HEK293 (cell line): ENCODE measurements at regions not wholly inside any gene's neighbourhood (a gene's known extent, or its start where the extent isn't known, plus 50 kb on each side); places are given as distances from the start of the nearest gene placed in this dataset.

Source experiments
- CTCF ChIA-PET: fragments of 350-600 bp; formaldehyde crosslinking; extraction: SDS; loops from one replicate; lab custom pipeline; 2021; ENCODE audit warnings: antibody characterized with exemption; lab: Yijun Ruan, JAX
- POLR2A ChIA-PET: fragments of 300-600 bp; formaldehyde crosslinking; extraction: SDS; loops from one replicate; lab custom pipeline; 2020; ENCODE audit warnings: antibody characterized with exemption, inconsistent platforms; lab: Yijun Ruan, JAX
- H3K27ac ChIP-seq: fragments of 200-500 bp; sonication (Bioruptor generic); 2 replicates; pipeline ENCODE4 v1.5.1; 2014; ENCODE audit warnings: low read depth, low read length, control low read depth, inconsistent platforms; ENCODE audit errors: extremely low read depth
- H3K36me3 ChIP-seq, 2 experiments: fragments of 200-500 bp in 1 of 2; sonication (Bioruptor generic) in 1 of 2; 1 replicate in 1 of 2; 2 replicates in 1 of 2; pipeline ENCODE4 v1.5.1; 2014 to 2017; ENCODE audit warnings: inconsistent platforms in 2 of 2, low read length in 2 of 2; ENCODE audit not compliant: control insufficient read depth in 2 of 2, insufficient read depth in 1 of 2
- H3K4me1 ChIP-seq: fragments of 200-500 bp; sonication (Bioruptor generic); 2 replicates; pipeline ENCODE4 v1.5.1; 2014; ENCODE audit warnings: mild to moderate bottlenecking, low read length, inconsistent platforms; ENCODE audit not compliant: control insufficient read depth, insufficient read depth
- H3K4me3 ChIP-seq: 2 replicates; pipeline ENCODE4 v1.5.1; 2011; ENCODE audit warnings: low read depth, mild to moderate bottlenecking, control low read depth, low read length, moderate library complexity
- H3K9me3 ChIP-seq: fragments of 200-500 bp; sonication (Bioruptor generic); 2 replicates; pipeline ENCODE4 v1.5.1; 2014; ENCODE audit warnings: low read depth, low read length, inconsistent platforms; ENCODE audit not compliant: control insufficient read depth, insufficient read depth
- PRDM1 ChIP-seq: fragments of 450-650 bp; formaldehyde crosslinking; IDR thresholded peaks from 2 replicates; pipeline ENCODE4; 2016; ENCODE audit warnings: missing biosample characterization, missing genetic modification characterization
- ZNF16 ChIP-seq: fragments of 450-650 bp; formaldehyde crosslinking; IDR thresholded peaks from 2 replicates; pipeline ENCODE4 v1.5.1; 2016; ENCODE audit warnings: low read depth, missing biosample characterization, missing genetic modification characterization
- ZNF2 ChIP-seq: fragments of 450-650 bp; formaldehyde crosslinking; IDR thresholded peaks from 2 replicates; pipeline ENCODE4 v1.5.1; 2016; ENCODE audit warnings: missing biosample characterization, missing genetic modification characterization
- ZNF274 ChIP-seq, 2 experiments: fragments of 200-500 bp in 1 of 2; fragments of 450-650 bp in 1 of 2; sonication (Bioruptor generic) in 1 of 2; formaldehyde crosslinking in 1 of 2; IDR thresholded peaks; 2 replicates each; pipeline versions ENCODE4 v1.5.1 to v1.6.1; 2014 to 2016; ENCODE audit warnings: borderline replicate concordance in 1 of 2, inconsistent platforms in 1 of 2, low read length in 1 of 2, missing biosample characterization in 1 of 2, missing genetic modification characterization in 1 of 2
- ZNF426 ChIP-seq: fragments of 450-650 bp; formaldehyde crosslinking; IDR thresholded peaks from 2 replicates; pipeline ENCODE4 v1.5.1; 2017; ENCODE audit warnings: missing biosample characterization, missing genetic modification characterization, mild to moderate bottlenecking, inconsistent platforms, moderate library complexity
- ZNF433 ChIP-seq: fragments of 450-650 bp; formaldehyde crosslinking; IDR thresholded peaks from 2 replicates; pipeline ENCODE4 v1.5.1; 2016; ENCODE audit warnings: missing biosample characterization, missing genetic modification characterization, low read depth
- ZNF473 ChIP-seq: fragments of 450-650 bp; formaldehyde crosslinking; IDR thresholded peaks from 2 replicates; pipeline ENCODE4 v1.5.1; 2017; ENCODE audit warnings: missing biosample characterization, missing genetic modification characterization
- ZNF549 ChIP-seq: fragments of 450-650 bp; IDR thresholded peaks from 2 replicates; pipeline ENCODE4 v1.5.1; 2018; ENCODE audit warnings: missing biosample characterization, missing genetic modification characterization, mild to moderate bottlenecking, inconsistent platforms, moderate library complexity
- ZNF560 ChIP-seq: fragments of 450-650 bp; formaldehyde crosslinking; IDR thresholded peaks from 2 replicates; pipeline ENCODE4 v1.5.1; 2017; ENCODE audit warnings: missing biosample characterization, missing genetic modification characterization, borderline replicate concordance
- ZNF777 ChIP-seq: fragments of 450-650 bp; formaldehyde crosslinking; IDR thresholded peaks from 2 replicates; pipeline ENCODE4 v1.5.1; 2017; ENCODE audit warnings: missing biosample characterization, missing genetic modification characterization, borderline replicate concordance
- TF ChIP-seq, protein P1 (sequence below): fragments of 450-650 bp; formaldehyde crosslinking; IDR thresholded peaks from 2 replicates; pipeline ENCODE4 v1.5.1; 2016; ENCODE audit warnings: missing biosample characterization, missing genetic modification characterization
- TF ChIP-seq, protein P2 (sequence below): fragments of 450-650 bp; IDR thresholded peaks from 2 replicates; pipeline ENCODE4 v1.5.1; 2018; ENCODE audit warnings: missing biosample characterization, missing genetic modification characterization
- TF ChIP-seq, protein P3 (sequence below): fragments of 450-650 bp; formaldehyde crosslinking; IDR thresholded peaks from 2 replicates; pipeline ENCODE4 v1.5.1; 2017; ENCODE audit warnings: missing biosample characterization, missing genetic modification characterization
- TF ChIP-seq, protein P4 (sequence below): fragments of 450-650 bp; formaldehyde crosslinking; IDR thresholded peaks from 2 replicates; pipeline ENCODE4 v1.5.1; 2016; ENCODE audit warnings: missing biosample characterization, missing genetic modification characterization
- TF ChIP-seq, protein P5 (sequence below): fragments of 450-650 bp; formaldehyde crosslinking; IDR thresholded peaks from 2 replicates; pipeline ENCODE4 v1.5.1; 2016; ENCODE audit warnings: missing biosample characterization, missing genetic modification characterization
- TF ChIP-seq, protein P6 (sequence below): sonication (generic); formaldehyde crosslinking; IDR thresholded peaks from 2 replicates; pipeline ENCODE4 v1.8.1; 2022; ENCODE audit warnings: mild to moderate bottlenecking, moderate library complexity, missing genetic modification reagents
- TF ChIP-seq, protein P7 (sequence below): fragments of 450-650 bp; formaldehyde crosslinking; IDR thresholded peaks from 2 replicates; pipeline ENCODE4 v1.5.1; 2016; ENCODE audit warnings: missing biosample characterization, missing genetic modification characterization

DNA sequence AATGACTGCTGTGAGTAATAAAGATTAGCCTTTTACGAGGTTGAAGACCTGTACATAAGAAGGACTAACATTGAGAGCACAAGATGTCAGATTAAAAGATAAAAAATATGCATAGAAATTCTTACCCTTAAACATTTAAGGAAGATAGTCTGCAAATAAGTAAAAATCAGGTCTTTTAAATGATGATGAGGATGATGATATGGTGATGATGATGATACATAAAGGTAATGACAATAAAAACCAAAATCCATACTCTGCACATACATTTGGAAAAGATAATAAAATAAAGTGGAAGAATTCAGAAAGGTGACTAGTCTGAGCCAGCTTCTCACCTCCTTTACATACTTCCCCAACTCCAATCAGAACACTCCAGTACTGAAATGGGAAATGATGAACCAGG is 124.5 kb downstream of the PTCSC3 start:
- Histone ChIP-seq H3K27ac (no peak overlapping the region), H3K4me3 (no peak overlapping the region), H3K9me3 (no peaks in the 10 kb centered on the region), H3K4me1 (peaks cover 1% of the 10 kb centered on the region; the same call in 1 of the 2 replicates), H3K36me3 (no peaks in the 10 kb centered on the region)
- no peak for TF ChIP-seq ZNF473 (tag by site-specific recombination)
- TF ChIP-seq, protein P1, sequence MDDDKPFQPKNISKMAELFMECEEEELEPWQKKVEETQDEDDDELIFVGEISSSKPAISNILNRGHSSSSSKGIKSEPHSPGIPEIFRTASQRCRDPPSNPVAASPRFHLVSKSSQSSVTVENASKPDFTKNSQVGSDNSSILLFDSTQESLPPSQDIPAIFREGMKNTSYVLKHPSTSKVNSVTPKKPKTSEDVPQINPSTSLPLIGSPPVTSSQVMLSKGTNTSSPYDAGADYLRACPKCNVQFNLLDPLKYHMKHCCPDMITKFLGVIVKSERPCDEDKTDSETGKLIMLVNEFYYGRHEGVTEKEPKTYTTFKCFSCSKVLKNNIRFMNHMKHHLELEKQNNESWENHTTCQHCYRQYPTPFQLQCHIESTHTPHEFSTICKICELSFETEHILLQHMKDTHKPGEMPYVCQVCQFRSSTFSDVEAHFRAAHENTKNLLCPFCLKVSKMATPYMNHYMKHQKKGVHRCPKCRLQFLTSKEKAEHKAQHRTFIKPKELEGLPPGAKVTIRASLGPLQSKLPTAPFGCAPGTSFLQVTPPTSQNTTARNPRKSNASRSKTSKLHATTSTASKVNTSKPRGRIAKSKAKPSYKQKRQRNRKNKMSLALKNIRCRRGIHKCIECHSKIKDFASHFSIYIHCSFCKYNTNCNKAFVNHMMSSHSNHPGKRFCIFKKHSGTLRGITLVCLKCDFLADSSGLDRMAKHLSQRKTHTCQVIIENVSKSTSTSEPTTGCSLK (tag by site-specific recombination) = no peak
- TF ChIP-seq, protein P2, sequence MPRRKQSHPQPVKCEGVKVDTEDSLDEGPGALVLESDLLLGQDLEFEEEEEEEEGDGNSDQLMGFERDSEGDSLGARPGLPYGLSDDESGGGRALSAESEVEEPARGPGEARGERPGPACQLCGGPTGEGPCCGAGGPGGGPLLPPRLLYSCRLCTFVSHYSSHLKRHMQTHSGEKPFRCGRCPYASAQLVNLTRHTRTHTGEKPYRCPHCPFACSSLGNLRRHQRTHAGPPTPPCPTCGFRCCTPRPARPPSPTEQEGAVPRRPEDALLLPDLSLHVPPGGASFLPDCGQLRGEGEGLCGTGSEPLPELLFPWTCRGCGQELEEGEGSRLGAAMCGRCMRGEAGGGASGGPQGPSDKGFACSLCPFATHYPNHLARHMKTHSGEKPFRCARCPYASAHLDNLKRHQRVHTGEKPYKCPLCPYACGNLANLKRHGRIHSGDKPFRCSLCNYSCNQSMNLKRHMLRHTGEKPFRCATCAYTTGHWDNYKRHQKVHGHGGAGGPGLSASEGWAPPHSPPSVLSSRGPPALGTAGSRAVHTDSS (tag by site-specific recombination) = peak; percentile 50; the same call in 1 of the 2 replicates
- no peak for TF ChIP-seq ZNF549 (tag by site-specific recombination)
- no peak for TF ChIP-seq ZNF426 (tag by site-specific recombination)
- CTCF ChIA-PET = interaction anchor here (1.3 to 1.9 kb wide), 2 partner anchors 18 kb away, joined by 10 to 11 read pairs; no protein-coding TSS in a partner anchor
- POLR2A ChIA-PET = no interaction called here

DNA sequence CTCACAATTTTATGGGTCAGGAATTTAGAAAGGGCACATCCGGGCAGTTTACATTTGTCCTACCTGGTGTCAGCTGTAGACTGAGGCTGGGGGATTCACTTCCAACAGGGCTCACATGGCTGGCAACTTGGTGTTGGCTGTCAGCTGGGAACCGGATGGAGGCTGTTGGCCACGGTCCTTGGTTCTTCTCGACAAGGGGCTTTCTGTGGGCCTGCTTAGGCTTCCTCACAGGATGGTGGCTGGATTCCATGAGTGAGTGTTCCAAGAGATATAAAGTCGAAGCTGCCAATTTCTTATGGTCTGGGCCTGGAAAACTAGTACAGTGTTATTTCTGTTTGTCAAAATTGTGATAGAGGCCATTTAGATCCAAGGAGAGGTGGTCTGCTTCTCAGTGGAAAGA is 127.9 kb downstream of the PTCSC3 start:
- POLR2A ChIA-PET = interaction anchor here (0.8 kb wide), 1 partner anchor 11 kb away, joined by 3 read pairs; no protein-coding TSS in a partner anchor
- CTCF ChIA-PET = interaction anchor here (0.9 kb wide), 1 partner anchor 13 kb away, joined by 3 read pairs; no protein-coding TSS in a partner anchor
- Histone ChIP-seq H3K4me1 (no peaks in the 10 kb centered on the region), H3K36me3 (no peaks in the 10 kb centered on the region), H3K9me3 (no peaks in the 10 kb centered on the region)
- no peak for TF ChIP-seq ZNF560 (tag by site-specific recombination)
- no peak for TF ChIP-seq ZNF16 (tag by site-specific recombination)
- no peak for TF ChIP-seq PRDM1 (tag by site-specific recombination)
- TF ChIP-seq, protein P3, sequence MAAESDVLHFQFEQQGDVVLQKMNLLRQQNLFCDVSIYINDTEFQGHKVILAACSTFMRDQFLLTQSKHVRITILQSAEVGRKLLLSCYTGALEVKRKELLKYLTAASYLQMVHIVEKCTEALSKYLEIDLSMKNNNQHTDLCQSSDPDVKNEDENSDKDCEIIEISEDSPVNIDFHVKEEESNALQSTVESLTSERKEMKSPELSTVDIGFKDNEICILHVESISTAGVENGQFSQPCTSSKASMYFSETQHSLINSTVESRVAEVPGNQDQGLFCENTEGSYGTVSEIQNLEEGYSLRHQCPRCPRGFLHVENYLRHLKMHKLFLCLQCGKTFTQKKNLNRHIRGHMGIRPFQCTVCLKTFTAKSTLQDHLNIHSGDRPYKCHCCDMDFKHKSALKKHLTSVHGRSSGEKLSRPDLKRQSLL = no peak
- TF ChIP-seq ZNF777 (tag by site-specific recombination) = no peak
- TF ChIP-seq, protein P4, sequence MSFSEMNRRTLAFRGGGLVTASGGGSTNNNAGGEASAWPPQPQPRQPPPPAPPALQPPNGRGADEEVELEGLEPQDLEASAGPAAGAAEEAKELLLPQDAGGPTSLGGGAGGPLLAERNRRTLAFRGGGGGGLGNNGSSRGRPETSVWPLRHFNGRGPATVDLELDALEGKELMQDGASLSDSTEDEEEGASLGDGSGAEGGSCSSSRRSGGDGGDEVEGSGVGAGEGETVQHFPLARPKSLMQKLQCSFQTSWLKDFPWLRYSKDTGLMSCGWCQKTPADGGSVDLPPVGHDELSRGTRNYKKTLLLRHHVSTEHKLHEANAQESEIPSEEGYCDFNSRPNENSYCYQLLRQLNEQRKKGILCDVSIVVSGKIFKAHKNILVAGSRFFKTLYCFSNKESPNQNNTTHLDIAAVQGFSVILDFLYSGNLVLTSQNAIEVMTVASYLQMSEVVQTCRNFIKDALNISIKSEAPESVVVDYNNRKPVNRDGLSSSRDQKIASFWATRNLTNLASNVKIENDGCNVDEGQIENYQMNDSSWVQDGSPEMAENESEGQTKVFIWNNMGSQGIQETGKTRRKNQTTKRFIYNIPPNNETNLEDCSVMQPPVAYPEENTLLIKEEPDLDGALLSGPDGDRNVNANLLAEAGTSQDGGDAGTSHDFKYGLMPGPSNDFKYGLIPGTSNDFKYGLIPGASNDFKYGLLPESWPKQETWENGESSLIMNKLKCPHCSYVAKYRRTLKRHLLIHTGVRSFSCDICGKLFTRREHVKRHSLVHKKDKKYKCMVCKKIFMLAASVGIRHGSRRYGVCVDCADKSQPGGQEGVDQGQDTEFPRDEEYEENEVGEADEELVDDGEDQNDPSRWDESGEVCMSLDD = no peak
- TF ChIP-seq ZNF433 (tag by site-specific recombination) = no peak
- no peak for TF ChIP-seq ZNF2 (tag by site-specific recombination)
- TF ChIP-seq, protein P5, sequence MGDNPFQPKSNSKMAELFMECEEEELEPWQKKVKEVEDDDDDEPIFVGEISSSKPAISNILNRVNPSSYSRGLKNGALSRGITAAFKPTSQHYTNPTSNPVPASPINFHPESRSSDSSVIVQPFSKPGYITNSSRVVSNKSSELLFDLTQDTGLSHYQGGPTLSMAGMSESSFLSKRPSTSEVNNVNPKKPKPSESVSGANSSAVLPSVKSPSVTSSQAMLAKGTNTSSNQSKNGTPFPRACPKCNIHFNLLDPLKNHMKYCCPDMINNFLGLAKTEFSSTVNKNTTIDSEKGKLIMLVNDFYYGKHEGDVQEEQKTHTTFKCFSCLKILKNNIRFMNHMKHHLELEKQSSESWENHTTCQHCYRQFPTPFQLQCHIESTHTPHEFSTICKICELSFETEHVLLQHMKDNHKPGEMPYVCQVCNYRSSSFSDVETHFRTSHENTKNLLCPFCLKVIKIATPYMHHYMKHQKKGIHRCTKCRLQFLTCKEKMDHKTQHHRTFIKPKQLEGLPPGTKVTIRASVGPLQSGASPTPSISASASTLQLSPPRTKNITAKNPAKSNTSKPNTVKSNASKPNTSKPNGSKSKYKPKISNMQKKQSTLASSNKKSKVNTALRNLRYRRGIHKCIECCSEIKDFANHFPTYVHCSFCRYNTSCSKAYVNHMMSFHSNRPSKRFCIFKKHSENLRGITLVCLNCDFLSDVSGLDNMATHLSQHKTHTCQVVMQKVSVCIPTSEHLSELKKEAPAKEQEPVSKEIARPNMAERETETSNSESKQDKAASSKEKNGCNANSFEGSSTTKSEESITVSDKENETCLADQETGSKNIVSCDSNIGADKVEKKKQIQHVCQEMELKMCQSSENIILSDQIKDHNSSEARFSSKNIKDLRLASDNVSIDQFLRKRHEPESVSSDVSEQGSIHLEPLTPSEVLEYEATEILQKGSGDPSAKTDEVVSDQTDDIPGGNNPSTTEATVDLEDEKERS = no peak
- TF ChIP-seq, protein P6, sequence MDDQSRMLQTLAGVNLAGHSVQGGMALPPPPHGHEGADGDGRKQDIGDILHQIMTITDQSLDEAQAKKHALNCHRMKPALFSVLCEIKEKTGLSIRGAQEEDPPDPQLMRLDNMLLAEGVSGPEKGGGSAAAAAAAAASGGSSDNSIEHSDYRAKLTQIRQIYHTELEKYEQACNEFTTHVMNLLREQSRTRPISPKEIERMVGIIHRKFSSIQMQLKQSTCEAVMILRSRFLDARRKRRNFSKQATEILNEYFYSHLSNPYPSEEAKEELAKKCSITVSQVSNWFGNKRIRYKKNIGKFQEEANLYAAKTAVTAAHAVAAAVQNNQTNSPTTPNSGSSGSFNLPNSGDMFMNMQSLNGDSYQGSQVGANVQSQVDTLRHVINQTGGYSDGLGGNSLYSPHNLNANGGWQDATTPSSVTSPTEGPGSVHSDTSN (CRISPR knock-in tag) = no peak
- no peak for TF ChIP-seq ZNF274 (IDR thresholded peaks at IDR 0.05; ENCODE audit: low read length)
- no peak for TF ChIP-seq ZNF274 (tag by site-specific recombination; IDR thresholded peaks at IDR 0.05; ENCODE audit: borderline replicate concordance)
- TF ChIP-seq, protein P7, sequence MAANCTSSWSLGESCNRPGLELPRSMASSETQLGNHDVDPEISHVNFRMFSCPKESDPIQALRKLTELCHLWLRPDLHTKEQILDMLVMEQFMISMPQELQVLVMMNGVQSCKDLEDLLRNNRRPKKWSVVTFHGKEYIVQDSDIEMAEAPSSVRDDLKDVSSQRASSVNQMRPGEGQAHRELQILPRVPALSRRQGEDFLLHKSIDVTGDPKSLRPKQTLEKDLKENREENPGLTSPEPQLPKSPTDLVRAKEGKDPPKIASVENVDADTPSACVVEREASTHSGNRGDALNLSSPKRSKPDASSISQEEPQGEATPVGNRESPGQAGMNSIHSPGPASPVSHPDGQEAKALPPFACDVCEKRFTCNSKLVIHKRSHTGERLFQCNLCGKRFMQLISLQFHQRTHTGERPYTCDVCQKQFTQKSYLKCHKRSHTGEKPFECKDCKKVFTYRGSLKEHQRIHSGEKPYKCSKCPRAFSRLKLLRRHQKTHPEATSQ = no peak
- TF ChIP-seq, all 188 proteins: peak for 0
- Histone ChIP-seq H3K27ac (no peak overlapping the region), H3K4me3 (no peak overlapping the region)
